Type B pancreatic cell (in vitro differentiated cells): ENCODE measurements at regions not wholly inside any gene's neighbourhood (a gene's known extent, or its start where the extent isn't known, plus 50 kb on each side); places are given as distances from the start of the nearest gene placed in this dataset.
A peak's percentile ranks its signal among the peaks of the same experiment; 100 is the strongest.

Source experiments
- DNase-seq: peaks from one replicate; pipeline ENCODE4 v3.0.0; 2021; ENCODE audit warnings: mixed read lengths; ENCODE audit not compliant: unreplicated experiment; ENCODE audit errors: extremely low spot score
- H3K27ac Mint-ChIP-seq: 2 replicates; pipeline ENCODE4 v1.8.0; 2021; ENCODE audit warnings: mild to moderate bottlenecking, mixed read lengths
- H3K27me3 Mint-ChIP-seq: 2 replicates; pipeline ENCODE4 v1.8.0; 2021; ENCODE audit warnings: mixed read lengths
- H3K36me3 Mint-ChIP-seq: 2 replicates; pipeline ENCODE4 v1.8.0; 2021; ENCODE audit warnings: mixed read lengths
- H3K4me1 Mint-ChIP-seq: one replicate; pipeline ENCODE4 v1.8.0; 2021; ENCODE audit warnings: mixed read lengths; ENCODE audit not compliant: unreplicated experiment
- H3K4me3 Mint-ChIP-seq: 2 replicates; pipeline ENCODE4 v1.8.0; 2021; ENCODE audit warnings: mild to moderate bottlenecking, mixed read lengths
- H3K9me3 Mint-ChIP-seq: 2 replicates; pipeline ENCODE4 v1.8.0; 2021; ENCODE audit warnings: mixed read lengths
- CTCF ChIP-seq: fragments of 200-600 bp; sonication (generic); conservative IDR thresholded peaks from 2 replicates; pipeline ENCODE4 v1.5.0; 2021; ENCODE audit warnings: antibody characterized with exemption, mild to moderate bottlenecking

GRCh38 chr5:167688341-167689130, 602.9 kb upstream of the WWC1 start:
- peaks cover 10% of the 10 kb centered on the region for H3K4me1 Mint-ChIP-seq

DNA sequence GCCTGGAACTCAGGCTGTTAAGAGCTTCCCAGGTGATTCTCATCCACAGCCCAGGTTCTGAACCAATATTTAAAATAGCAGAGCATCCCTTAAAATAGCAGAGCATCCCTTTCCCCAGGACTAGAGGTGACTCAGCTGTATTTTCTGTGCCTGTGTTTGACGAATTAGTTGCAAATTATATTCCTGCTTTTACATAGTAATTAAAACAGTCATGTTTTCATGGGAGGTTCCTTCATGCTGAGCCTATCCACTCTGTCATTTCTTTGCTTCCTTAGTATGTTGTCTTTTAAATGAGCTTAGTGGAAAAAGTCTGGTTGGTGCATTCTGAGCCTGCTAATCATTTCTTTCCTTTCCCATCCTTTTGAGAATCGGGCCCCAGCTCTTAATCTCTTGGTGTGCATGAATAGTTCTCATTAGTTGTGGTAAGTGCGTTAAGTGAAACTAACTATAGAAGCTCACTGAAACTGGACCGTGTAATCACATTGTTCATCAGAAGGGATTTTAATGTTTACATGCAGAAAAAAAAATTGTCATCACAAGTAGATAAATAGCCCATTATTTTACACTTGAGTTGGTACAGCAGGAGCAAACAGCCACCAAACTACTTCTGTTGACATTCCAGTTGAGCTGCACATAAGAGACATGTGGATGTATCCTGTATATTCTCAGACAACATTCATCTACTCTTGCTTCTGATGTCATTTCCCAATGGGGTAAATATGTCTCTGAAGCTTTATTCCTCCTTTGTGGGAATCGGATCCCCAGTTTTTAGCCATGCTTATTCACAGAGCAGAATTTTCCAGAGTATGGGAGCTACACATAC, 596.9 kb upstream of the WWC1 start:
- H3K27ac Mint-ChIP-seq: no peak overlapping the region
- H3K27me3 Mint-ChIP-seq: no peaks in the 10 kb centered on the region
- DNase-seq: no peak
- no peak overlapping the region for H3K4me3 Mint-ChIP-seq
- peaks cover 6% of the 10 kb centered on the region for H3K9me3 Mint-ChIP-seq
- H3K4me1 Mint-ChIP-seq: peaks cover 16% of the 10 kb centered on the region
- no peak for TF ChIP-seq CTCF
- no peaks in the 10 kb centered on the region for H3K36me3 Mint-ChIP-seq

More at GRCh38 chr5:167688341-167689130, 602.9 kb upstream of the WWC1 start:
- Mint-ChIP-seq H3K9me3 (no peaks in the 10 kb centered on the region), H3K4me3 (no peak overlapping the region), H3K36me3 (no peaks in the 10 kb centered on the region), H3K27ac (no peak overlapping the region), H3K27me3 (no peaks in the 10 kb centered on the region)
- no peak for DNase-seq
- no peak for TF ChIP-seq CTCF

DNA sequence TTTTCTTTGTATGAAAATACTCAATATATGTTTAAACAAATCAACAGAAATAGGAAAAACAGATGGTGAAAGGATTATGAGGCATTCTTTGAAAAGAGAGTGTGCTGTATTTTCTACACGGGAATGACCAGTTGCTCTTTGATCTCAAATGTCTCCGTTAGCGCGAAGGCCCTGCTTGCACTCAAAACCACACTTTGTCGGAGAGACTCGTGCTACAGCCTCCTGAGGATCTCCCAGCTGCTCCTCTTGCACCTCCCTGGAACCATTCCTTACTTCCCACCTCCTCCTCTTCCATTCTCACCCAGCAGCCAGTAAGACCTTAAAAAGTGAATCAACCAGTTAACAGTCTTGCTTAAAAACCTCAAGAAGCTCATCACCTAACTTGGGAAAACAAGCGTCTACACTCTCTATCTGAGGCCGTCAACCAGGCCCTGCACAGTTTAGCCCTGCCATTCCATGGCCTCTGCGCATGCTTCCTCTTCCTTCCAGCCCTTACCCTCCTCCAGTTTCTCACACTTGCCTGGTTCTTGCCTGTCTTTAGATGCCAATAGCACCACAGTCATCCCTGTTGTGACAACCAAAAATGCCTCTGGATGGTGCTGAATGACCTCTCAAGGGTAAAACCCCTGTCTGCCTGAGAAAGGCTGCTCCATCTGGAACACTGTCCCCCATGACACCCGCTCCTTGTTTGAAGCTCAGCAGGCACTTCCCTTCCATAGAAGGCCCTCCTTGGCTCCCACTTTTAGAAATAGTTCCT, 594.7 kb upstream of the WWC1 start:
- peaks cover 6% of the 10 kb centered on the region for H3K9me3 Mint-ChIP-seq
- H3K4me1 Mint-ChIP-seq: peaks cover 23% of the 10 kb centered on the region
- DNase-seq: no peak
- H3K27me3 Mint-ChIP-seq: no peaks in the 10 kb centered on the region
- no peaks in the 10 kb centered on the region for H3K36me3 Mint-ChIP-seq
- TF ChIP-seq CTCF: no peak
- H3K4me3 Mint-ChIP-seq: no peak overlapping the region
- peak overlapping the region; percentile 20 for H3K27ac Mint-ChIP-seq

GRCh38 chr5:167699432-167699831, 592.0 kb upstream of the WWC1 start:
- DNase-seq: no peak
- Mint-ChIP-seq H3K27me3 (no peaks in the 10 kb centered on the region), H3K4me1 (peaks cover 23% of the 10 kb centered on the region), H3K9me3 (peaks cover 4% of the 10 kb centered on the region), H3K36me3 (peaks cover 4% of the 10 kb centered on the region), H3K27ac (peak overlapping the region; percentile 90), H3K4me3 (peak overlapping the region; percentile 9)
- TF ChIP-seq CTCF: no peak

DNA sequence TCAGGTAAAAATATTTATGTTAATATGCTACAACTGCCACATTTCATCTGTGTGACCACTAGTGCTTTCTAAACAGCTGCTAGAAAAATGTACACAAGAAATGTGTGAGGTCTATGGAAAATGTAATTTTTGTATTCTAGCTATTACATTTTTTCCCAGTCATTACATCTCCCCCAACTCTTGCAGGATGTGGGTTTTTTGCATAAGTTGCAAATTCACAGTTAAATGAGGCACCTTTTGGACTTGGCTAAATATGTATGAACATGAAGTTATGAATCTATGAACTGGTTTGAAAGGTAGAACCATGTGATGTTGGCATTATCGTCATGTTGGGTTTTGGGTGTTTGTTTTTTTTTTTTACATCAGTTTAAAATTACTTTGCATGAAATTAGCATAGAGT, 590.4 kb upstream of the WWC1 start:
- Mint-ChIP-seq H3K4me1 (peaks cover 19% of the 10 kb centered on the region), H3K27me3 (no peaks in the 10 kb centered on the region), H3K9me3 (no peaks in the 10 kb centered on the region), H3K27ac (no peak overlapping the region), H3K36me3 (peaks cover 4% of the 10 kb centered on the region), H3K4me3 (no peak overlapping the region)
- TF ChIP-seq CTCF: no peak
- DNase-seq: no peak
